SK-N-SH (cell line): ENCODE measurements at regions not wholly inside any gene's neighbourhood (a gene's known extent, or its start where the extent isn't known, plus 50 kb on each side); places are given as distances from the start of the nearest gene placed in this dataset.

Experiments used
- CHD2 ChIP-seq: fragments of 150-350 bp; IDR thresholded peaks from 2 replicates; pipeline ENCODE4 v1.6.1; 2018; ENCODE audit warnings: low read length; ENCODE audit not compliant: partially characterized antibody
- EP300 ChIP-seq, 2 experiments: IDR thresholded peaks; 2 replicates each; pipeline versions ENCODE4 v1.4.0 to v1.6.1; 2012; ENCODE audit warnings: borderline replicate concordance in 1 of 2, low read depth in 1 of 2, low read length in 1 of 2
- EZH2phosphoT487 ChIP-seq: fragments of 200-600 bp; sonication (generic); IDR thresholded peaks from 2 replicates; pipeline ENCODE4 v1.6.1; 2017; ENCODE audit warnings: low read depth, mixed run types, mild to moderate bottlenecking, antibody characterized with exemption, moderate library complexity, borderline replicate concordance
- NRF1 ChIP-seq: IDR thresholded peaks from 2 replicates; pipeline ENCODE4 v1.6.1; 2012; ENCODE audit warnings: low read depth, mild to moderate bottlenecking, low read length
- RAD21 ChIP-seq: IDR thresholded peaks from 2 replicates; pipeline ENCODE4 v1.6.1; 2012; ENCODE audit warnings: mild to moderate bottlenecking, low read length
- RCOR1 ChIP-seq: fragments of 150-350 bp; IDR thresholded peaks from 2 replicates; pipeline ENCODE4 v1.6.1; 2017; ENCODE audit warnings: antibody characterized with exemption, low read length
- SIN3A ChIP-seq: IDR thresholded peaks from 2 replicates; pipeline ENCODE4 v1.6.1; 2012; ENCODE audit warnings: low read depth, mild to moderate bottlenecking, low read length, moderate library complexity, borderline replicate concordance
- SMC3 ChIP-seq: IDR thresholded peaks from 2 replicates; pipeline ENCODE4 v1.6.1; 2012; ENCODE audit warnings: low read depth, low read length, improper control_type of control experiment
- TAF1 ChIP-seq: IDR thresholded peaks from 2 replicates; pipeline ENCODE4 v1.6.1; 2012; ENCODE audit warnings: low read depth, mild to moderate bottlenecking, low read length, moderate library complexity, borderline replicate concordance
- YY1 ChIP-seq: IDR thresholded peaks from 2 replicates; pipeline ENCODE4 v1.4.0; 2012; ENCODE audit warnings: low read depth, mild to moderate bottlenecking
- TF ChIP-seq, protein P1 (sequence below): fragments of 200-600 bp; sonication (generic); IDR thresholded peaks from 2 replicates; pipeline ENCODE4 v1.6.1; 2017; ENCODE audit warnings: antibody characterized with exemption, mild to moderate bottlenecking, moderate library complexity
- TF ChIP-seq, protein P2 (sequence below): IDR thresholded peaks from 2 replicates; pipeline ENCODE4 v1.6.1; 2012; ENCODE audit warnings: mild to moderate bottlenecking, low read depth, low read length, moderate library complexity
- TF ChIP-seq, protein P3 (sequence below): IDR thresholded peaks from 2 replicates; pipeline ENCODE4 v1.4.0; 2012; ENCODE audit warnings: low read depth, borderline replicate concordance

DNA sequence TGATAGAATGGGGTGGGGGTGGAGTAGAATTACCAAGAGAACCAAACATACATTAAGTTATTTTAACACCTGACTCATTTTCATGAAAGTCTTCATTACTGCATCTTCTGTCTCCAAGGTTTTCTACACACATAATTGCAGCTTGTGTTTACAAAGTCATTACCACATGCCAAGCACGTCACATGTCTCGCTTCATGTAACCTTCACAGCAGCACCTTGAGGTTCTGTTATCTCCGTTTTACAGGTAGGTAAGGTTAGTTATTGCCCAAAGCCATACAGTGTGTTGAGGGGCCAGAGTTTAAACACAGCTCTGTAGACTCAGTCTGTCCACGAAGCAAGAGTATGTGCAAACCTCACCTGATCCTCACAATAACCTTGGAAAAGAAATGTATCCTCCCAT is 64.3 kb upstream of the RBM19 start:
- no peak for TF ChIP-seq EP300 (IDR thresholded peaks at IDR 0.05; ENCODE audit: borderline replicate concordance in 1 of 2, low read depth in 1 of 2, low read length in 1 of 2)
- no peak for TF ChIP-seq SIN3A
- TF ChIP-seq, protein P1, sequence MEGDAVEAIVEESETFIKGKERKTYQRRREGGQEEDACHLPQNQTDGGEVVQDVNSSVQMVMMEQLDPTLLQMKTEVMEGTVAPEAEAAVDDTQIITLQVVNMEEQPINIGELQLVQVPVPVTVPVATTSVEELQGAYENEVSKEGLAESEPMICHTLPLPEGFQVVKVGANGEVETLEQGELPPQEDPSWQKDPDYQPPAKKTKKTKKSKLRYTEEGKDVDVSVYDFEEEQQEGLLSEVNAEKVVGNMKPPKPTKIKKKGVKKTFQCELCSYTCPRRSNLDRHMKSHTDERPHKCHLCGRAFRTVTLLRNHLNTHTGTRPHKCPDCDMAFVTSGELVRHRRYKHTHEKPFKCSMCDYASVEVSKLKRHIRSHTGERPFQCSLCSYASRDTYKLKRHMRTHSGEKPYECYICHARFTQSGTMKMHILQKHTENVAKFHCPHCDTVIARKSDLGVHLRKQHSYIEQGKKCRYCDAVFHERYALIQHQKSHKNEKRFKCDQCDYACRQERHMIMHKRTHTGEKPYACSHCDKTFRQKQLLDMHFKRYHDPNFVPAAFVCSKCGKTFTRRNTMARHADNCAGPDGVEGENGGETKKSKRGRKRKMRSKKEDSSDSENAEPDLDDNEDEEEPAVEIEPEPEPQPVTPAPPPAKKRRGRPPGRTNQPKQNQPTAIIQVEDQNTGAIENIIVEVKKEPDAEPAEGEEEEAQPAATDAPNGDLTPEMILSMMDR: no peak
- TF ChIP-seq TAF1: no peak
- TF ChIP-seq YY1: no peak
- TF ChIP-seq CHD2: no peak
- no peak for TF ChIP-seq SMC3
- TF ChIP-seq, protein P2, sequence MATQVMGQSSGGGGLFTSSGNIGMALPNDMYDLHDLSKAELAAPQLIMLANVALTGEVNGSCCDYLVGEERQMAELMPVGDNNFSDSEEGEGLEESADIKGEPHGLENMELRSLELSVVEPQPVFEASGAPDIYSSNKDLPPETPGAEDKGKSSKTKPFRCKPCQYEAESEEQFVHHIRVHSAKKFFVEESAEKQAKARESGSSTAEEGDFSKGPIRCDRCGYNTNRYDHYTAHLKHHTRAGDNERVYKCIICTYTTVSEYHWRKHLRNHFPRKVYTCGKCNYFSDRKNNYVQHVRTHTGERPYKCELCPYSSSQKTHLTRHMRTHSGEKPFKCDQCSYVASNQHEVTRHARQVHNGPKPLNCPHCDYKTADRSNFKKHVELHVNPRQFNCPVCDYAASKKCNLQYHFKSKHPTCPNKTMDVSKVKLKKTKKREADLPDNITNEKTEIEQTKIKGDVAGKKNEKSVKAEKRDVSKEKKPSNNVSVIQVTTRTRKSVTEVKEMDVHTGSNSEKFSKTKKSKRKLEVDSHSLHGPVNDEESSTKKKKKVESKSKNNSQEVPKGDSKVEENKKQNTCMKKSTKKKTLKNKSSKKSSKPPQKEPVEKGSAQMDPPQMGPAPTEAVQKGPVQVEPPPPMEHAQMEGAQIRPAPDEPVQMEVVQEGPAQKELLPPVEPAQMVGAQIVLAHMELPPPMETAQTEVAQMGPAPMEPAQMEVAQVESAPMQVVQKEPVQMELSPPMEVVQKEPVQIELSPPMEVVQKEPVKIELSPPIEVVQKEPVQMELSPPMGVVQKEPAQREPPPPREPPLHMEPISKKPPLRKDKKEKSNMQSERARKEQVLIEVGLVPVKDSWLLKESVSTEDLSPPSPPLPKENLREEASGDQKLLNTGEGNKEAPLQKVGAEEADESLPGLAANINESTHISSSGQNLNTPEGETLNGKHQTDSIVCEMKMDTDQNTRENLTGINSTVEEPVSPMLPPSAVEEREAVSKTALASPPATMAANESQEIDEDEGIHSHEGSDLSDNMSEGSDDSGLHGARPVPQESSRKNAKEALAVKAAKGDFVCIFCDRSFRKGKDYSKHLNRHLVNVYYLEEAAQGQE: no peak
- no peak for TF ChIP-seq EZH2phosphoT487
- TF ChIP-seq, protein P3, sequence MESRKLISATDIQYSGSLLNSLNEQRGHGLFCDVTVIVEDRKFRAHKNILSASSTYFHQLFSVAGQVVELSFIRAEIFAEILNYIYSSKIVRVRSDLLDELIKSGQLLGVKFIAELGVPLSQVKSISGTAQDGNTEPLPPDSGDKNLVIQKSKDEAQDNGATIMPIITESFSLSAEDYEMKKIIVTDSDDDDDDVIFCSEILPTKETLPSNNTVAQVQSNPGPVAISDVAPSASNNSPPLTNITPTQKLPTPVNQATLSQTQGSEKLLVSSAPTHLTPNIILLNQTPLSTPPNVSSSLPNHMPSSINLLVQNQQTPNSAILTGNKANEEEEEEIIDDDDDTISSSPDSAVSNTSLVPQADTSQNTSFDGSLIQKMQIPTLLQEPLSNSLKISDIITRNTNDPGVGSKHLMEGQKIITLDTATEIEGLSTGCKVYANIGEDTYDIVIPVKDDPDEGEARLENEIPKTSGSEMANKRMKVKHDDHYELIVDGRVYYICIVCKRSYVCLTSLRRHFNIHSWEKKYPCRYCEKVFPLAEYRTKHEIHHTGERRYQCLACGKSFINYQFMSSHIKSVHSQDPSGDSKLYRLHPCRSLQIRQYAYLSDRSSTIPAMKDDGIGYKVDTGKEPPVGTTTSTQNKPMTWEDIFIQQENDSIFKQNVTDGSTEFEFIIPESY: no peak
- TF ChIP-seq RCOR1: no peak
- TF ChIP-seq NRF1: no peak
- no peak for TF ChIP-seq RAD21
